ENCODE measurements at regions not wholly inside any gene's neighbourhood (a gene's known extent, or its start where the extent isn't known, plus 50 kb on each side); places are given as distances from the start of the nearest gene placed in this dataset.

DNA sequence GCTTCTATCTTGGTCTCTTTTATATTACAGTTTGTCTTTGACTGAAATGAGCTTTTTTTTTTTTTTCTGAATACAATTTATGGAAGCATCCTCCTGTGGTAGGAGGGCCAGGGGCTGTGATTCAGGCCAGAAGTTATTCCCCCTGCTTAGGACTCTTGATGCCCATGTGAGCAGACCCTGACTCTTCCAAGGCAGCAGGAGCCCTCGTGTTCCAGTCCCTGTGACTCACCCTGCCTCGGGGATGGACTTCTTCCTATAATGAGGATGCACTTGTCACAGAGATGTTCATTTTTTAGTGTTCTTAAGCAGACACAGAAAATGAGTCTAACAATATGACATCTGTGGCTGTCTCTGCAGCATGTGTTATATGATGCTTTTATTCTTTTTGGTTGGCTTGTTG, 1293.7 kb upstream of the AUTS2 start:
- no peak overlapping the region for H3K27ac Mint-ChIP-seq
- H3K27me3 Mint-ChIP-seq (ENCODE audit: low read depth), result no peaks in the 10 kb centered on the region
- peaks cover 50% of the 10 kb centered on the region for H3K9me3 Mint-ChIP-seq
- intact Hi-C loops (cut with micrococcal nuclease), result no loop called here
- H3K36me3 Mint-ChIP-seq (ENCODE audit: low read depth), result no peaks in the 10 kb centered on the region
- no peak for DNase-seq (ENCODE audit: low spot score)
- no peaks in the 10 kb centered on the region for H3K4me1 Mint-ChIP-seq (ENCODE audit: low read depth)
- H3K4me3 Mint-ChIP-seq (ENCODE audit: low read depth), result no peak overlapping the region

- no peaks in the 10 kb centered on the region for H3K27me3 Mint-ChIP-seq (ENCODE audit: low read depth)
- no peaks in the 10 kb centered on the region for H3K4me1 Mint-ChIP-seq (ENCODE audit: low read depth)
- no peaks in the 10 kb centered on the region for H3K36me3 Mint-ChIP-seq (ENCODE audit: low read depth)
- no peak overlapping the region for H3K4me3 Mint-ChIP-seq (ENCODE audit: low read depth)
- intact Hi-C loops (cut with micrococcal nuclease), result no loop called here
- DNase-seq (ENCODE audit: low spot score), result no peak
- peaks cover 60% of the 10 kb centered on the region for H3K9me3 Mint-ChIP-seq
- H3K27ac Mint-ChIP-seq, result no peak overlapping the region
Observed at GRCh38 chr7:68306692-68307107, 1291.6 kb upstream of the AUTS2 start.

- no peaks in the 10 kb centered on the region for H3K4me1 Mint-ChIP-seq (ENCODE audit: low read depth)
- H3K27me3 Mint-ChIP-seq (ENCODE audit: low read depth), result no peaks in the 10 kb centered on the region
Observed at GRCh38 chr7:68309271-68309670, 1289.0 kb upstream of the AUTS2 start.

DNA sequence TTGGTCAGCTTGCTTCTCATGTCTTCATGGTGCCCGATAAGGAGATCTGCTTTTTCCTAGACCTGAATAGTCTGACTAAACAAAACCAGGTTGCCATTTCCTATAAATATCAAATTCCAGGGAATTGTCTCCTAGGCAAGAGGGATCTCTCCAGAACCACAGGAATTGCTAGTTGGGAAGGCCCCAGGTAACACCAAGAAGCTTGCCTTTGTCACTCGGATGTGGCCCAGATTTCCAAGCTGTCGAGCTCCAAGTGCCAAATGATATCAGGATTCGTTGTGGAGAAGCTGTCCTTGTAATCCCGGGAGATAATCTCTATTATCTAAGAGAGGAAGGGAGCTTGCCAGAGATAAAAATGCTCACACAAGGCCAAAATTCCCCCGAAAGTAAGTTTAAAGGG, 1288.5 kb upstream of the AUTS2 start:
- no peak overlapping the region for H3K4me3 Mint-ChIP-seq (ENCODE audit: low read depth)
- no peaks in the 10 kb centered on the region for H3K36me3 Mint-ChIP-seq (ENCODE audit: low read depth)
- peaks cover 73% of the 10 kb centered on the region for H3K9me3 Mint-ChIP-seq
- H3K27me3 Mint-ChIP-seq (ENCODE audit: low read depth), result no peaks in the 10 kb centered on the region
- no peak overlapping the region for H3K27ac Mint-ChIP-seq
- intact Hi-C loops (cut with micrococcal nuclease), result no loop called here
- no peaks in the 10 kb centered on the region for H3K4me1 Mint-ChIP-seq (ENCODE audit: low read depth)
- DNase-seq (ENCODE audit: low spot score), result no peak

More at GRCh38 chr7:68309271-68309670, 1289.0 kb upstream of the AUTS2 start:
- H3K36me3 Mint-ChIP-seq (ENCODE audit: low read depth), result no peaks in the 10 kb centered on the region
- H3K9me3 Mint-ChIP-seq, result peaks cover 76% of the 10 kb centered on the region
- no peak overlapping the region for H3K4me3 Mint-ChIP-seq (ENCODE audit: low read depth)
- H3K27ac Mint-ChIP-seq, result no peak overlapping the region
- intact Hi-C loops (cut with micrococcal nuclease), result no loop called here
- DNase-seq (ENCODE audit: low spot score), result no peak

DNA sequence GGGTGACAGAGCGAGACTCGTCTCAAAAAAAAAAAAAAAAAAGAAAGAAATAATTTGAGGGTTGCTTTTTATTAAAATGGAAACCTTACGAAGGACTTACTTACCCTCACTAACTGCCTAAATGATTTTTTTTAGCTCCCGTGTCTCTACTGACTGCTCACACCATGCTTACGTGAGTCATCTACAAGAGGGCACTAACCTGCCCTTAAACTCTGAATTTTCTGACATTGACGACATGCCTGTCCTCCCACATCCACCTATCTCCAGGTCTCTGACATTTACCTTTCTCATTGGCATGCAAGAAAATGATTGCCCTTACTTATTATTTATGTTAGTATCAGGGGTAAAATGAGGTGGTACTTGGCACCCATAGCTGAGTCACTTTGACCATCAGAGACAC, 1286.3 kb upstream of the AUTS2 start:
- intact Hi-C loops (cut with micrococcal nuclease), result no loop called here
- Mint-ChIP-seq H3K27ac (no peak overlapping the region), H3K9me3 (peaks cover 76% of the 10 kb centered on the region), H3K36me3 (ENCODE audit: low read depth) (no peaks in the 10 kb centered on the region), H3K27me3 (ENCODE audit: low read depth) (no peaks in the 10 kb centered on the region), H3K4me3 (ENCODE audit: low read depth) (no peak overlapping the region), H3K4me1 (ENCODE audit: low read depth) (no peaks in the 10 kb centered on the region)
- DNase-seq (ENCODE audit: low spot score), result no peak

GRCh38 chr7:68313806-68314205, 1284.5 kb upstream of the AUTS2 start:
- no peak overlapping the region for H3K4me3 Mint-ChIP-seq (ENCODE audit: low read depth)
- intact Hi-C loops (cut with micrococcal nuclease), result no loop called here
- no peaks in the 10 kb centered on the region for H3K36me3 Mint-ChIP-seq (ENCODE audit: low read depth)
- H3K27me3 Mint-ChIP-seq (ENCODE audit: low read depth), result no peaks in the 10 kb centered on the region
- H3K9me3 Mint-ChIP-seq, result peaks cover 66% of the 10 kb centered on the region
- DNase-seq (ENCODE audit: low spot score), result no peak
- no peak overlapping the region for H3K27ac Mint-ChIP-seq
- H3K4me1 Mint-ChIP-seq (ENCODE audit: low read depth), result no peaks in the 10 kb centered on the region

DNA sequence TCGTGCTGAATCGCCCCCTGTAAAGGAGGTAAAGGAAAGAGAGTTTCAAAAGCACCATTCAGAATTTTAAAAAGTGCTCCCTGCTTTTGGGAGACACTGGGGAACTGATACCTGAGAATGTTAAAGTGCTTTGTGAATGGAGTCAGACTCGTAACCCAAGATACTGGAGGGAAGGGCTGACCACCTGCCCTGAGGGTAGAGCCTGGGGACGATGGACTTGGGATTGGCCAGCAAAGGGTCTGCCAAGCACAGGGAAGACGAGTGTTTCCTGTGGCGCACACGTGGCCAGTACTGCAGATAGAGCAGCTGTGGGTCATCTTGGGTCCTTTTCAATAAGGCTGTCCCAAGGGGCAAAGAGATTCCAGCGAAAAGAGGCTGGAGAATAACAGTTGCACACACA, 1284.1 kb upstream of the AUTS2 start:
- no peaks in the 10 kb centered on the region for H3K27me3 Mint-ChIP-seq (ENCODE audit: low read depth)
- peaks cover 67% of the 10 kb centered on the region for H3K9me3 Mint-ChIP-seq
- intact Hi-C loops (cut with micrococcal nuclease), result no loop called here
- DNase-seq (ENCODE audit: low spot score), result no peak
- no peak overlapping the region for H3K27ac Mint-ChIP-seq
- H3K36me3 Mint-ChIP-seq (ENCODE audit: low read depth), result no peaks in the 10 kb centered on the region
- H3K4me1 Mint-ChIP-seq (ENCODE audit: low read depth), result no peaks in the 10 kb centered on the region
- H3K4me3 Mint-ChIP-seq (ENCODE audit: low read depth), result no peak overlapping the region

DNA sequence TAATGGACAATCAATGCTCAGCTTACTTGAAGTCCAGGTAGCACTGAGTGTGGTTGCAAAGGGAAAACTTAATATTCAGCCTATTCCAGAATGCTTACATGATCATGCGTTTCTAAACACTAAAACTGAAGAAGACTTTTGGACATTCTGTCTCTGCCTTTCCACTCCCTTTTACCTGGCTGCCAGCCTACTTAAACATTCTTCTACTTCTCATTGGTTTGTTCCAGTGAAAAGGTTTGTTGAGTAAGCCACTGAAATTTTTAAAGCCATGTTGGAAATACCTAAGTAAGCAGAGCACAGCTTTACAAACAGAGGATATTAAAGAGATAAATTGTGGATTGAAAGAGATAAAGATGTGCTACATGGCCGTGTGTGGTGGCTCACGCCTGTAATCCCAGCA, 1280.8 kb upstream of the AUTS2 start:
- intact Hi-C loops (cut with micrococcal nuclease), result no loop called here
- no peaks in the 10 kb centered on the region for H3K4me1 Mint-ChIP-seq (ENCODE audit: low read depth)
- no peak overlapping the region for H3K4me3 Mint-ChIP-seq (ENCODE audit: low read depth)
- no peak for DNase-seq (ENCODE audit: low spot score)
- H3K36me3 Mint-ChIP-seq (ENCODE audit: low read depth), result no peaks in the 10 kb centered on the region
- no peak overlapping the region for H3K27ac Mint-ChIP-seq
- H3K9me3 Mint-ChIP-seq, result peaks cover 42% of the 10 kb centered on the region
- H3K27me3 Mint-ChIP-seq (ENCODE audit: low read depth), result no peaks in the 10 kb centered on the region

DNA sequence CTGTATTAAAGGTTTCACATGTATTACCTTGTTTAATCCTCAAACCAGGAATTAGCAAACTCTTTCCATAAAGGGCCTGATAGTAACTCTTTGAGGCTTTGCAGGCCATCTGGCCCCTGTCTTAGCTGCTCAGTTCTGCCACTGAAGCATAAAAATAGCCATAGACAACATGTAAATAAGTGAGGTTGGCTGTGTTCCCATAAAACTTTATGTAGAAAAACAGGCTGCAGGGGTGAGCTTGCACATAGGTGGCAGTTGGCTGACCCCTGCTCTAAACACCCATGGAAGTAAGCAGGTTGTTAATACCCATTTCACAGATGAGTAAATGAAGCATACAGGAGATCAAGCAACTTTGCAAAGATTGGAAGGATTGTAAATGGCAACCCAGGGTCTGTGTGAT, 1279.2 kb upstream of the AUTS2 start:
- no peaks in the 10 kb centered on the region for H3K4me1 Mint-ChIP-seq (ENCODE audit: low read depth)
- intact Hi-C loops (cut with micrococcal nuclease), result no loop called here
- H3K27ac Mint-ChIP-seq, result no peak overlapping the region
- H3K4me3 Mint-ChIP-seq (ENCODE audit: low read depth), result no peak overlapping the region
- DNase-seq (ENCODE audit: low spot score), result no peak
- H3K9me3 Mint-ChIP-seq, result peaks cover 36% of the 10 kb centered on the region
- H3K27me3 Mint-ChIP-seq (ENCODE audit: low read depth), result no peaks in the 10 kb centered on the region
- no peaks in the 10 kb centered on the region for H3K36me3 Mint-ChIP-seq (ENCODE audit: low read depth)

DNA sequence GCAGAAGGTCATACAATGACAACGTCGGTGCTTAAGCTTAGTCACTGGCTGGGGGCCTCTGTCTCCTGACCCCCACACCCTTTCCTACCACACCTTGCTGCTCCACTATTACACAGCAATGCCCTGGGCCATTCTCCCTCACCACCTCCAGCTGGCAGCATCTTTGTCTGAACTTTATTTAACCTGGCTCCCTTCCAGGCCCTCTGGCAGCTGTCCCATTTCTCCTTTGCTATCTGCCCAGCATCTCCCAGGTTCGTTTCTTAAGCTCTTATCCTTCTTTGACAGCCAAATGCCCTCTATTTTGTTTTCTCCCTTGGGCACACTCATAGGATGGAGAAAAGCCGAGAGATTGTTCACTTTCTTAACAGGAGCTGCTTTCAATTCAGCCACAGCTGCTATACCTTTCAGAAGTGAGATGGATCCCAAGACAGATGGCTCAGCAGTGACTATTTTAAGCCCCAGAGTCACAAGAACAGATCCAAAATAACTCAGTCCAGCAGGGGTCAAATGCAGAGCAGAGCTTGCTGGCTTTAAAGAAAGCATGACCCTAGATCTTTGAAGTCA, 1277.1 kb upstream of the AUTS2 start:
- Mint-ChIP-seq H3K4me1 (ENCODE audit: low read depth) (no peaks in the 10 kb centered on the region), H3K27me3 (ENCODE audit: low read depth) (no peaks in the 10 kb centered on the region), H3K27ac (no peak overlapping the region), H3K9me3 (peaks cover 33% of the 10 kb centered on the region), H3K4me3 (ENCODE audit: low read depth) (no peak overlapping the region), H3K36me3 (ENCODE audit: low read depth) (no peaks in the 10 kb centered on the region)
- intact Hi-C loops (cut with micrococcal nuclease), result no loop called here
- DNase-seq (ENCODE audit: low spot score), result no peak

GRCh38 chr7:68321776-68322496, 1276.3 kb upstream of the AUTS2 start:
- H3K4me3 Mint-ChIP-seq (ENCODE audit: low read depth), result no peak overlapping the region

GRCh38 chr7:68324621-68325020, 1273.7 kb upstream of the AUTS2 start:
- Mint-ChIP-seq H3K36me3 (ENCODE audit: low read depth) (no peaks in the 10 kb centered on the region), H3K4me1 (ENCODE audit: low read depth) (no peaks in the 10 kb centered on the region), H3K4me3 (ENCODE audit: low read depth) (no peak overlapping the region), H3K27ac (no peak overlapping the region), H3K27me3 (ENCODE audit: low read depth) (no peaks in the 10 kb centered on the region), H3K9me3 (peaks cover 41% of the 10 kb centered on the region)
- intact Hi-C loops (cut with micrococcal nuclease), result no loop called here
- DNase-seq (ENCODE audit: low spot score), result no peak

More at GRCh38 chr7:68321776-68322496, 1276.3 kb upstream of the AUTS2 start:
- DNase-seq (ENCODE audit: low spot score), result no peak
- no peaks in the 10 kb centered on the region for H3K36me3 Mint-ChIP-seq (ENCODE audit: low read depth)
- H3K9me3 Mint-ChIP-seq, result peaks cover 34% of the 10 kb centered on the region
- intact Hi-C loops (cut with micrococcal nuclease), result no loop called here
- no peaks in the 10 kb centered on the region for H3K27me3 Mint-ChIP-seq (ENCODE audit: low read depth)
- H3K4me1 Mint-ChIP-seq (ENCODE audit: low read depth), result no peaks in the 10 kb centered on the region
- no peak overlapping the region for H3K27ac Mint-ChIP-seq

GRCh38 chr7:68334216-68334615, 1264.1 kb upstream of the AUTS2 start:
- H3K27ac Mint-ChIP-seq, result no peak overlapping the region
- intact Hi-C loops (cut with micrococcal nuclease), result no loop called here
- H3K4me1 Mint-ChIP-seq (ENCODE audit: low read depth), result no peaks in the 10 kb centered on the region
- no peaks in the 10 kb centered on the region for H3K36me3 Mint-ChIP-seq (ENCODE audit: low read depth)
- H3K27me3 Mint-ChIP-seq (ENCODE audit: low read depth), result no peaks in the 10 kb centered on the region
- H3K9me3 Mint-ChIP-seq, result peaks cover 43% of the 10 kb centered on the region
- no peak overlapping the region for H3K4me3 Mint-ChIP-seq (ENCODE audit: low read depth)
- no peak for DNase-seq (ENCODE audit: low spot score)
